HCT116 (cell line): ENCODE measurements at regions not wholly inside any gene's neighbourhood (a gene's known extent, or its start where the extent isn't known, plus 50 kb on each side); places are given as distances from the start of the nearest gene placed in this dataset.

ENCODE experiments used
- POLR2A ChIP-seq: IDR thresholded peaks from 2 replicates; pipeline ENCODE4 v1.7.0; 2011; ENCODE audit warnings: borderline replicate concordance; ENCODE audit not compliant: insufficient read depth, insufficient read length; ENCODE audit errors: extremely low read depth
- RAD21 ChIP-seq: IDR thresholded peaks from 2 replicates; pipeline ENCODE4 v1.6.1; 2012; ENCODE audit warnings: low read depth, mild to moderate bottlenecking
- YY1 ChIP-seq: IDR thresholded peaks from 2 replicates; pipeline ENCODE4 v1.6.1; 2011; ENCODE audit warnings: low read length, low read depth, moderate library complexity, mild to moderate bottlenecking; ENCODE audit not compliant: insufficient replicate concordance; ENCODE audit errors: extremely low read depth
- TF ChIP-seq, protein P1 (sequence below), 3 experiments: fragments of 200-600 bp in 1 of 3; sonication (generic) in 1 of 3; IDR thresholded peaks in 2 of 3; conservative IDR thresholded peaks in 1 of 3; 2 replicates each; pipeline ENCODE4 v1.5.1; 2012 to 2017; ENCODE audit warnings: low read depth in 2 of 3, low read length in 2 of 3, antibody characterized with exemption in 1 of 3, borderline replicate concordance in 1 of 3, control low read depth in 1 of 3, mild to moderate bottlenecking in 1 of 3, mixed read lengths in 1 of 3, mixed run types in 1 of 3, moderate library complexity in 1 of 3; ENCODE audit not compliant: insufficient read depth in 1 of 3

DNA sequence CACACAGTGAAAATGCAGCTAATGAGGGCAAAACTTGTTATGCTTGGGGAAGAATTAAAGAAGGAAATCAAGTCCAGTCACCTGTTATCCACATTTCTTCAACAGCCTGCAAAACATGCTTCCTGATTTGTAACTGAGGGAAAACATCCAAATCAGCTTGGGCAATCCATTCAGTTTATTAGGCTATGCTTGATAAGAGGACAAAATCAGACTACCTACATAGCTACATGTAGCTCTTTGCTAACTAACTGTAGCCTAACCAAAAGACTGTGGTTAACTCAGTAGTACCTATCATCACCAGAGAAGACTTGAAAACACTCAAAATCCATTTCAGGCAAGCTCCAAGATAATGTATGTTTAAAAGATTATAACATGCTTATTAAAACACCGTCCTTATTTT lies 436.4 kb downstream of the SHQ1 start:
- TF ChIP-seq, protein P1, sequence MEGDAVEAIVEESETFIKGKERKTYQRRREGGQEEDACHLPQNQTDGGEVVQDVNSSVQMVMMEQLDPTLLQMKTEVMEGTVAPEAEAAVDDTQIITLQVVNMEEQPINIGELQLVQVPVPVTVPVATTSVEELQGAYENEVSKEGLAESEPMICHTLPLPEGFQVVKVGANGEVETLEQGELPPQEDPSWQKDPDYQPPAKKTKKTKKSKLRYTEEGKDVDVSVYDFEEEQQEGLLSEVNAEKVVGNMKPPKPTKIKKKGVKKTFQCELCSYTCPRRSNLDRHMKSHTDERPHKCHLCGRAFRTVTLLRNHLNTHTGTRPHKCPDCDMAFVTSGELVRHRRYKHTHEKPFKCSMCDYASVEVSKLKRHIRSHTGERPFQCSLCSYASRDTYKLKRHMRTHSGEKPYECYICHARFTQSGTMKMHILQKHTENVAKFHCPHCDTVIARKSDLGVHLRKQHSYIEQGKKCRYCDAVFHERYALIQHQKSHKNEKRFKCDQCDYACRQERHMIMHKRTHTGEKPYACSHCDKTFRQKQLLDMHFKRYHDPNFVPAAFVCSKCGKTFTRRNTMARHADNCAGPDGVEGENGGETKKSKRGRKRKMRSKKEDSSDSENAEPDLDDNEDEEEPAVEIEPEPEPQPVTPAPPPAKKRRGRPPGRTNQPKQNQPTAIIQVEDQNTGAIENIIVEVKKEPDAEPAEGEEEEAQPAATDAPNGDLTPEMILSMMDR (IDR thresholded peaks at IDR 0.05 in 2 of 3, conservative IDR thresholded peaks at IDR 0.05 in 1 of 3; ENCODE audit: borderline replicate concordance in 1 of 3, insufficient read depth in 1 of 3, low read depth in 2 of 3, low read length in 2 of 3), result no peak
- TF ChIP-seq RAD21 (no peak), POLR2A (no peak), YY1 (no peak)
